ENCODE measurements at regions not wholly inside any gene's neighbourhood (a gene's known extent, or its start where the extent isn't known, plus 50 kb on each side); places are given as distances from the start of the nearest gene placed in this dataset.

- no peak for TF ChIP-seq EZH2phosphoT487 (IDR thresholded peaks at IDR 0.05; ENCODE audit: borderline replicate concordance, low read depth, low read length)
- TF ChIP-seq, protein P1, sequence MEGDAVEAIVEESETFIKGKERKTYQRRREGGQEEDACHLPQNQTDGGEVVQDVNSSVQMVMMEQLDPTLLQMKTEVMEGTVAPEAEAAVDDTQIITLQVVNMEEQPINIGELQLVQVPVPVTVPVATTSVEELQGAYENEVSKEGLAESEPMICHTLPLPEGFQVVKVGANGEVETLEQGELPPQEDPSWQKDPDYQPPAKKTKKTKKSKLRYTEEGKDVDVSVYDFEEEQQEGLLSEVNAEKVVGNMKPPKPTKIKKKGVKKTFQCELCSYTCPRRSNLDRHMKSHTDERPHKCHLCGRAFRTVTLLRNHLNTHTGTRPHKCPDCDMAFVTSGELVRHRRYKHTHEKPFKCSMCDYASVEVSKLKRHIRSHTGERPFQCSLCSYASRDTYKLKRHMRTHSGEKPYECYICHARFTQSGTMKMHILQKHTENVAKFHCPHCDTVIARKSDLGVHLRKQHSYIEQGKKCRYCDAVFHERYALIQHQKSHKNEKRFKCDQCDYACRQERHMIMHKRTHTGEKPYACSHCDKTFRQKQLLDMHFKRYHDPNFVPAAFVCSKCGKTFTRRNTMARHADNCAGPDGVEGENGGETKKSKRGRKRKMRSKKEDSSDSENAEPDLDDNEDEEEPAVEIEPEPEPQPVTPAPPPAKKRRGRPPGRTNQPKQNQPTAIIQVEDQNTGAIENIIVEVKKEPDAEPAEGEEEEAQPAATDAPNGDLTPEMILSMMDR (conservative IDR thresholded peaks at IDR 0.05; ENCODE audit: low read length) = no peak
These were observed 107.9 kb upstream of the NDUFV2 start for GRCh38 chr18:8994603-8995002.

All from OCI-LY7 (cell line).